ENCODE measurements at regions not wholly inside any gene's neighbourhood (a gene's known extent, or its start where the extent isn't known, plus 50 kb on each side); places are given as distances from the start of the nearest gene placed in this dataset.

DNA sequence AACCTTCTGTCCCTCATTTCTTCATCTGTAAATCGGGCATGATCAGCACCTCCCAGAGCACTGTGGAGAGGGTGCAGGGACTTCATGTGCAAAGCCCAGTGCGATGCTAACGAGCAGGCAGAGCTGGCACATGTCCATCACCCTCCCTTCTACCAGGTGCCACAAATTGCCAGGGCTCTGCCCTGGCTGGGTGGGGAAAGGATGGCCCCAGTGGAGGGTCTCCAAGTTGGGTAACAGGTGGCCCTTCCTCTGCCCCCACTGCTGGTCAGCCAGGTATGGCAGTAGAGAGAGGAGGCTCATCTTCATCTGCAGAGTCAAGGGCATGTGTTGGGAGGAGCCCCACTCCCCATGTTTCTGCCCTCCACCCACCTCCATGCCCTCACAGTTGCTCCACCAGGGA is 61.5 kb upstream of the CDH5 start:
- TF ChIP-seq POLR2A (IDR thresholded peaks at IDR 0.05) = no peak
- TF ChIP-seq, protein P1, sequence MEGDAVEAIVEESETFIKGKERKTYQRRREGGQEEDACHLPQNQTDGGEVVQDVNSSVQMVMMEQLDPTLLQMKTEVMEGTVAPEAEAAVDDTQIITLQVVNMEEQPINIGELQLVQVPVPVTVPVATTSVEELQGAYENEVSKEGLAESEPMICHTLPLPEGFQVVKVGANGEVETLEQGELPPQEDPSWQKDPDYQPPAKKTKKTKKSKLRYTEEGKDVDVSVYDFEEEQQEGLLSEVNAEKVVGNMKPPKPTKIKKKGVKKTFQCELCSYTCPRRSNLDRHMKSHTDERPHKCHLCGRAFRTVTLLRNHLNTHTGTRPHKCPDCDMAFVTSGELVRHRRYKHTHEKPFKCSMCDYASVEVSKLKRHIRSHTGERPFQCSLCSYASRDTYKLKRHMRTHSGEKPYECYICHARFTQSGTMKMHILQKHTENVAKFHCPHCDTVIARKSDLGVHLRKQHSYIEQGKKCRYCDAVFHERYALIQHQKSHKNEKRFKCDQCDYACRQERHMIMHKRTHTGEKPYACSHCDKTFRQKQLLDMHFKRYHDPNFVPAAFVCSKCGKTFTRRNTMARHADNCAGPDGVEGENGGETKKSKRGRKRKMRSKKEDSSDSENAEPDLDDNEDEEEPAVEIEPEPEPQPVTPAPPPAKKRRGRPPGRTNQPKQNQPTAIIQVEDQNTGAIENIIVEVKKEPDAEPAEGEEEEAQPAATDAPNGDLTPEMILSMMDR (IDR thresholded peaks at IDR 0.05) = no peak

Measured in Peyer's patch (tissue), 4 donors.